SK-N-SH treated with all-trans-retinoic acid at 6 μM for 48 hours (cell line): ENCODE measurements at regions not wholly inside any gene's neighbourhood (a gene's known extent, or its start where the extent isn't known, plus 50 kb on each side); places are given as distances from the start of the nearest gene placed in this dataset.

Experiments used
- CREB5 ChIP-seq: fragments of 250-450 bp; sonication (Bioruptor Pico); IDR thresholded peaks from 2 replicates; pipeline ENCODE4 v1.5.1; 2020; ENCODE audit warnings: low read depth, mild to moderate bottlenecking, moderate library complexity
- CSDC2 ChIP-seq: fragments of 250-450 bp; sonication (Bioruptor Pico); IDR thresholded peaks from 2 replicates; pipeline ENCODE4 v1.5.0; 2020; ENCODE audit warnings: mild to moderate bottlenecking, moderate library complexity
- PATZ1 ChIP-seq: fragments of 250-450 bp; sonication (Bioruptor Pico); IDR thresholded peaks from 2 replicates; pipeline ENCODE4 v1.8.0; 2020; ENCODE audit warnings: mild to moderate bottlenecking, moderate library complexity, borderline replicate concordance
- PPARA ChIP-seq: fragments of 250-450 bp; sonication (Bioruptor Pico); IDR thresholded peaks from 2 replicates; pipeline ENCODE4 v1.5.0; 2020; ENCODE audit warnings: mild to moderate bottlenecking, borderline replicate concordance
- TF ChIP-seq, protein P1 (sequence below): fragments of 250-450 bp; sonication (Bioruptor Pico); IDR thresholded peaks from 2 replicates; pipeline ENCODE4 v1.5.0; 2020; ENCODE audit warnings: mild to moderate bottlenecking, moderate library complexity

GRCh38 chr11:70828593-70829082 is 423.7 kb downstream of the SHANK2 start:
- TF ChIP-seq PPARA (CRISPR knock-in tag) (no peak), CSDC2 (no peak), CREB5 (CRISPR knock-in tag) (no peak), PATZ1 (CRISPR knock-in tag) (no peak)
- TF ChIP-seq, protein P1, sequence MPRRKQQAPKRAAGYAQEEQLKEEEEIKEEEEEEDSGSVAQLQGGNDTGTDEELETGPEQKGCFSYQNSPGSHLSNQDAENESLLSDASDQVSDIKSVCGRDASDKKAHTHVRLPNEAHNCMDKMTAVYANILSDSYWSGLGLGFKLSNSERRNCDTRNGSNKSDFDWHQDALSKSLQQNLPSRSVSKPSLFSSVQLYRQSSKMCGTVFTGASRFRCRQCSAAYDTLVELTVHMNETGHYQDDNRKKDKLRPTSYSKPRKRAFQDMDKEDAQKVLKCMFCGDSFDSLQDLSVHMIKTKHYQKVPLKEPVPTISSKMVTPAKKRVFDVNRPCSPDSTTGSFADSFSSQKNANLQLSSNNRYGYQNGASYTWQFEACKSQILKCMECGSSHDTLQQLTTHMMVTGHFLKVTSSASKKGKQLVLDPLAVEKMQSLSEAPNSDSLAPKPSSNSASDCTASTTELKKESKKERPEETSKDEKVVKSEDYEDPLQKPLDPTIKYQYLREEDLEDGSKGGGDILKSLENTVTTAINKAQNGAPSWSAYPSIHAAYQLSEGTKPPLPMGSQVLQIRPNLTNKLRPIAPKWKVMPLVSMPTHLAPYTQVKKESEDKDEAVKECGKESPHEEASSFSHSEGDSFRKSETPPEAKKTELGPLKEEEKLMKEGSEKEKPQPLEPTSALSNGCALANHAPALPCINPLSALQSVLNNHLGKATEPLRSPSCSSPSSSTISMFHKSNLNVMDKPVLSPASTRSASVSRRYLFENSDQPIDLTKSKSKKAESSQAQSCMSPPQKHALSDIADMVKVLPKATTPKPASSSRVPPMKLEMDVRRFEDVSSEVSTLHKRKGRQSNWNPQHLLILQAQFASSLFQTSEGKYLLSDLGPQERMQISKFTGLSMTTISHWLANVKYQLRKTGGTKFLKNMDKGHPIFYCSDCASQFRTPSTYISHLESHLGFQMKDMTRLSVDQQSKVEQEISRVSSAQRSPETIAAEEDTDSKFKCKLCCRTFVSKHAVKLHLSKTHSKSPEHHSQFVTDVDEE (CRISPR knock-in tag) = no peak
